ENCODE measurements at regions not wholly inside any gene's neighbourhood (a gene's known extent, or its start where the extent isn't known, plus 50 kb on each side); places are given as distances from the start of the nearest gene placed in this dataset.
"Not testable (repeated sequence)": the region's sequence is repeated elsewhere in the genome, so short reads cannot be mapped to it uniquely, and the experiment has no call there.

DNA sequence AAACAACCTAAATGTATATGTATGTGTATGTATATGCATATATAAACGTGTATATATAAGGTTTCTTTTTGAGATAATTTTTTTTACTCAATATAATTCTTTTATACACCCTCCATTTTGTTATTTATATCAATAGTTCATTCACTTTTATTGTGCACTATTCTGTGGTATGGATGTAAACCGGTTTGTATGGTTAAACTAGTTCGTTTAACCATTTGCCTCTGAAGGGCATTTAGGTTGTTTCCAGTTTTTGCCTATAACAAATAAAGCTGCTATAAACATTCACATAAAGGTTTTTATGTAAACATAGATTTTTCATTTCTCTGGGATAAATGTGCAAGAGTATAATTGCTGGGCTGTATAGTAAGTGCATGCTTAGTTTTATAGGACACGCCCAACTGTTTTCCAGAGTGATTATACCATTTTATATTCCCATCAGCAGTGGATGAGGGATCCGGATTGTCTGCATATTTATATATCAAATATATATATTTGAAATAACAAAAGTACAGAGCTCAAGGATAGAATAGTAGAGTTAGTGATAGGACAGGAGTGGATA is 380.3 kb downstream of the TSHZ3 start:
- Histone ChIP-seq H3K27me3 (no peaks in the 10 kb centered on the region), H3K4me3 (no peak overlapping the region), H3K36me3 (no peaks in the 10 kb centered on the region), H3K9me3 (no peaks in the 10 kb centered on the region)
- DNase-seq, result no peak

DNA sequence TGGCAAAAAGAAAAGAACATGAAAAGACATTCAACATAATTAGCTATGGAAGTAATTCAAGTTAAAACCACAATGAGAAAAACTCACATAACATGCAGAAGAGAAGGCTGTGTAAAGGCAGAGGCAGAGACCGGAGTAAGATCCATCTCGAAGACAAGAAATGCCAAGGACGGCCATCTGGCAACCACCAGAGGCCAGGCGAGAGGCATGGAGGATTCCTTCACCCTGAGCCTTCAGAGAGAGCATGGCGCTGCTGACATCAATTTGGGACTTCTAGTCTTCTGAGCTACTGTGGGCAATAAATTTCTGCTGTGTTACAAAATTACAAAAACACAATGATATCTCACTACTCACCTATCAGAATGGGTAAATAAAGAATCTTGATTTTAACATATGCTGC is 381.0 kb downstream of the TSHZ3 start:
- no peak for DNase-seq
- H3K4me3 ChIP-seq, result no peak overlapping the region
- H3K36me3 ChIP-seq, result no peaks in the 10 kb centered on the region

GRCh38 chr19:30966486-30966885 is 382.8 kb downstream of the TSHZ3 start:
- DNase-seq, result no peak
- Histone ChIP-seq H3K27me3 (no peaks in the 10 kb centered on the region), H3K9me3 (no peaks in the 10 kb centered on the region), H3K36me3 (no peaks in the 10 kb centered on the region), H3K4me3 (no peak overlapping the region)

More for the DNA sequence above, 381.0 kb downstream of the TSHZ3 start:
- no peaks in the 10 kb centered on the region for H3K9me3 ChIP-seq
- H3K27me3 ChIP-seq, result no peaks in the 10 kb centered on the region

DNA sequence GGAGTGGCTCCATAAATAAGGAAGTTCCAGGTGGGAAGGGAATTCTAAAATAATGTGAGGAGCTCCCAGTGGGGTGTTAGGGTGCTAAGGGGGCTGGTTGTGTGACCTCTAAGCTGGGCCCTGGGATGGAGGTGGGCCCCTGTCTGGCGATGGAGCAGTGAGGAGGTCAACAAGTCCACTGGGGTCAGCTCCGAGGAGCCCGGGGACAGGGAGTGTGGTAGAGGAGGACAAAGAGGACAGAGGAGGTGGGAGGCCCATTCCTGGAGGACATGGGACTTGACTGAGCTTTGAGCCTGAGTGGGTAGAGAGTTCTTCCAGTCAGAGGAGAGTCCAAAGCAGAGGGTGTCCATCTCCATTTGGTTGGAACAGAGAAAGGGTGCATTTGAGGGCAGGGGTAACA is 390.2 kb downstream of the TSHZ3 start:
- Histone ChIP-seq H3K4me3 (no peak overlapping the region), H3K36me3 (no peaks in the 10 kb centered on the region), H3K9me3 (no peaks in the 10 kb centered on the region), H3K27me3 (no peaks in the 10 kb centered on the region)
- DNase-seq, result no peak

- H3K27me3 ChIP-seq, result peaks cover 12% of the 10 kb centered on the region
- H3K36me3 ChIP-seq, result no peaks in the 10 kb centered on the region
- no peak overlapping the region for H3K4me3 ChIP-seq
- H3K9me3 ChIP-seq, result no peaks in the 10 kb centered on the region
- DNase-seq, result no peak
These were observed 393.8 kb downstream of the TSHZ3 start for GRCh38 chr19:30955112-30956104.

GRCh38 chr19:30944276-30944932 is 404.8 kb downstream of the TSHZ3 start:
- not testable (repeated sequence) for H3K36me3 ChIP-seq, H3K27me3 ChIP-seq, H3K4me3 ChIP-seq, H3K9me3 ChIP-seq, DNase-seq

- H3K27me3 ChIP-seq, result peaks cover 11% of the 10 kb centered on the region
- H3K9me3 ChIP-seq, result peaks cover 6% of the 10 kb centered on the region
- no peaks in the 10 kb centered on the region for H3K36me3 ChIP-seq
- DNase-seq, result no peak
- H3K4me3 ChIP-seq, result no peak overlapping the region
These were observed 406.0 kb downstream of the TSHZ3 start for GRCh38 chr19:30943101-30943843.

DNA sequence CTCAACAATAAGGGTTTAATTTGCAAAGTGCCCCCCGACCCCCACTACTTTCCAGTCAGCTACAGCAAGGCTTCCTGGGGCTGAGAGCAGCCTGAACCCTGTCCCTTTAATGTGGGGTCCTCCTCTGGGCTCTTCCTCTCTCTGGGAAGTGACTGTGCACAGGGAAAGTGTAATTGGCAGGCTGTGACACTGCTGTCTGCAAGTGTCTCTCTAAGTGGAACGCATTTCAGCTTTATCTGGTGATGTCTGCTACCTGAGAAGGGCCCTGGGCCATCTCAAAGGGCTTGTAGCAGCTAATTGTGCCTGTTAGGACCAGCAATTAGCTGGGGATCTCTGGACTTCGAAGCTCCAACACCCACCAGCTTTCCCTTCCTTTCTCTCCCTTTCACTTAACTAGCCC is 406.6 kb downstream of the TSHZ3 start:
- Histone ChIP-seq H3K27me3 (peaks cover 15% of the 10 kb centered on the region), H3K36me3 (no peaks in the 10 kb centered on the region), H3K9me3 (peaks cover 6% of the 10 kb centered on the region), H3K4me3 (no peak overlapping the region)
- no peak for DNase-seq

- peaks cover 6% of the 10 kb centered on the region for H3K9me3 ChIP-seq
- H3K4me3 ChIP-seq, result no peak overlapping the region
- H3K27me3 ChIP-seq, result peaks cover 15% of the 10 kb centered on the region
- DNase-seq, result no peak
- H3K36me3 ChIP-seq, result no peaks in the 10 kb centered on the region
These were observed 407.6 kb downstream of the TSHZ3 start for GRCh38 chr19:30941591-30941990.

DNA sequence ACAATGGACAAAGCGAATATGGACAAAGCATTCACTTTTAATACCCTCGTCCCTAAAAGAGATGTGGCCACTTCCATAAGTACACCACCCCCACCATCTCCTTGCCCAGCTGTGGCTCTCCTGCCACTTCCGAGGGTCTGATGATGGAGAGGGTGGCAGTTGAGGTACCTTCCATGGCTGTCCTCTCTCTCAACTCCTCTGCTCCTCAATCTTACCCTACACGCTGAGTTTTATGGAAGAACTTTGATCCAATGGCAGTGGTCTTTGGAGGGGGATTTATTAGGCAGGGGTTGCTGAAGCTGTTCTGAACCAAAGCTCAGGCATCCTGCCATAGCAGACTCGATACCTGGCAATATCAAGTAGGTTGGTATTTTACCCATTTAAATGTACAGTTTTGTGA is 413.0 kb downstream of the TSHZ3 start:
- no peak for DNase-seq
- Histone ChIP-seq H3K27me3 (peaks cover 10% of the 10 kb centered on the region), H3K4me3 (no peak overlapping the region)

GRCh38 chr19:30935146-30935545 is 414.1 kb downstream of the TSHZ3 start:
- no peak for DNase-seq
- H3K36me3 ChIP-seq, result no peaks in the 10 kb centered on the region
- no peak overlapping the region for H3K4me3 ChIP-seq
- H3K9me3 ChIP-seq, result peaks cover 6% of the 10 kb centered on the region
- H3K27me3 ChIP-seq, result peaks cover 10% of the 10 kb centered on the region

More for the DNA sequence above, 413.0 kb downstream of the TSHZ3 start:
- no peaks in the 10 kb centered on the region for H3K36me3 ChIP-seq
- H3K9me3 ChIP-seq, result peaks cover 6% of the 10 kb centered on the region

DNA sequence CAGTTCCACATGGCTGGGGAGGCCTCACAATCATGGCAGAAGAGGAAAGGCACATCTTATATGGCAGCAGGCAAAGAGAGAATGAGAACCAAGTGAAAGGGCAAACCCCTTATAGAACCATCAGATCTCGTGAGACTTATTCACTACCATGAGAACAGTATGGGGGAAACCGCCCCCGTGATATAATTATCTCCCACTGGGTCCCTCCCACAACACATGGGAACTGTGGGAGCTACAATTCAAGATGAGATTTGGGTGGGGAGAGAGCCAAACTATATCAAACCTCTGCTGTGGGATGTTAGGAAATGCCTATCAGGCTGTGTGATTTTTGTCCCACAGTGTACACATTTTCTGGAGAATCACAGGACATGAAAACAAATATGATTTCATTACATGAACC is 415.8 kb downstream of the TSHZ3 start:
- not testable (repeated sequence) for DNase-seq, H3K36me3 ChIP-seq, H3K4me3 ChIP-seq, H3K9me3 ChIP-seq, H3K27me3 ChIP-seq

DNA sequence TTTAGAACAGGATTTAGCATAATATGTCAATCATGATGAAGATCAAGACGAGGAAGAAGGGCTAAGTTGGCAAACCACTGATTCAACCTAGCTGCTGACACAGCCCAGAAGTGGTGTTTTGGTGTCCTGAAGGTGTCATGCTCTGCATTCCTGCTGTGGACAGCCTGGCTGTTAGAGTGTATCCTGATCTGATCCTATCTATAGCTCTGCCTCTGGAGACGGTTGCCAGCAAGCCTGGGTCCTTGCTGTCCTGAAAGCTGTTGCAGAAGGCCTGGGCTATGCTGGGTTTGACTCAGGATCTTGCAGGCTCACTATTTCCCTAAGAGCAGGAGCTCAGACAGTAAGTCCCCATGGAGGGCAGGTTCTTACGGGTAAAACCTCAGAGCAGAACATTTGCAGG is 416.4 kb downstream of the TSHZ3 start:
- H3K9me3 ChIP-seq, result peaks cover 5% of the 10 kb centered on the region; the same call in 1 of the 2 replicates
- H3K4me3 ChIP-seq, result no peak overlapping the region
- H3K27me3 ChIP-seq, result no peaks in the 10 kb centered on the region; the same call in 1 of the 2 replicates
- no peaks in the 10 kb centered on the region for H3K36me3 ChIP-seq
- DNase-seq, result no peak

- Histone ChIP-seq H3K27me3 (0 out of 2 replicates have a peak, but pooled peaks cover 2% of the 10 kb centered on the region), H3K4me3 (no peak overlapping the region)
These were observed 418.1 kb downstream of the TSHZ3 start for GRCh38 chr19:30930941-30931706.

DNA sequence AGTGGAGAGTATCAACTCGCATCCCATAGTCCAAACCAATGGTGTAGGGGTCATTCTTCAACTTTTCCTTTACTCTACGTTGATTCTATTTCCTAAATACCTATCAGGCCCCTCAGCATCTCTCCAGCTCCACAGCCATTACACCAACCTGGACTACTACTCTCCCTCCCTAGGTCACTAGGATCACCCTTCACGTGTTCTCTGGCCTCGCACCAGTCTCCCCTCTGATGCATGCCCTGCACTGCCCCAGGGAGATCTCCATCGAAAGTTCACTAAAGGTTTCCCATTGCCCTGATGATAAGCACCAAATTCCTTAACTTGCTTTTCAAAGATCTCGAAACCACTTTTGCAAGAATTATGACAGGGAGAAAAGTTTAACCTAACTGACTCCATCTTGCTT is 421.5 kb downstream of the TSHZ3 start:
- Histone ChIP-seq H3K4me3 (no peak overlapping the region), H3K36me3 (no peaks in the 10 kb centered on the region), H3K27me3 (peaks cover 11% of the 10 kb centered on the region; the same call in 1 of the 2 replicates), H3K9me3 (peaks cover 5% of the 10 kb centered on the region; the same call in 1 of the 2 replicates)
- no peak for DNase-seq

More at GRCh38 chr19:30930941-30931706, 418.1 kb downstream of the TSHZ3 start:
- Histone ChIP-seq H3K36me3 (no peaks in the 10 kb centered on the region), H3K9me3 (peaks cover 5% of the 10 kb centered on the region; the same call in 1 of the 2 replicates)
- no peak for DNase-seq

DNA sequence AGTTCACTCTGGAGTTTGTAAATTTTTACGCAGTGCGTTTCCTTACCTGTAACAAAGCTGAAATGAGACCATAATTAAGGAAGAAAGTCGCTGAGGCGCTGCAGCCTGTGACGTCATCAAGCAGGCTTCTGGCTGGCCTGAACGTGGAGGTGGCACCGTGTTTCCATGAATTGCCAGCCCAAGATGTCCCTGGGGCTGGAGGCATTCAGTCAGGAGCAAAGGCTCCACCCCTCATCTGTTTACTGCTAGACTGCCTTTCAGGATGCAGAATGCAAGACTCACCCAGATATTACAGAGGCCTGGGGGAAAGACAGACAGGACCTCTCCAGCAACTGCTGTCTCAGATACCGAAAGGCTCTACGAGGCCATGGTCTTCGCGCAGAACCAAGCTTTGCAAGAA is 424.6 kb downstream of the TSHZ3 start:
- peaks cover 15% of the 10 kb centered on the region for H3K27me3 ChIP-seq
- DNase-seq, result no peak
- H3K9me3 ChIP-seq, result peaks cover 5% of the 10 kb centered on the region; the same call in 1 of the 2 replicates
- no peaks in the 10 kb centered on the region for H3K36me3 ChIP-seq
- no peak overlapping the region for H3K4me3 ChIP-seq
